Neural crest cell (in vitro differentiated cells): ENCODE measurements at regions not wholly inside any gene's neighbourhood (a gene's known extent, or its start where the extent isn't known, plus 50 kb on each side); places are given as distances from the start of the nearest gene placed in this dataset.

Experiments
- DNase-seq: peaks from one replicate; pipeline ENCODE4 v3.0.0; 2021; ENCODE audit warnings: low read depth, mixed read lengths, low spot score
- H3K27ac Mint-ChIP-seq: one replicate; pipeline ENCODE4 v1.8.0; 2021; ENCODE audit warnings: mild to moderate bottlenecking, mixed read lengths; ENCODE audit not compliant: unreplicated experiment
- H3K27me3 Mint-ChIP-seq: 2 replicates; pipeline ENCODE4 v1.8.0; 2021; ENCODE audit warnings: low read depth, mild to moderate bottlenecking, mixed read lengths
- H3K36me3 Mint-ChIP-seq: 2 replicates; pipeline ENCODE4 v1.8.0; 2021; ENCODE audit warnings: low read depth, mild to moderate bottlenecking, mixed read lengths
- H3K4me1 Mint-ChIP-seq: 2 replicates; pipeline ENCODE4 v1.8.0; 2021; ENCODE audit warnings: mixed read lengths
- H3K4me3 Mint-ChIP-seq: one replicate; pipeline ENCODE4 v1.8.0; 2021; ENCODE audit warnings: mild to moderate bottlenecking, mixed read lengths
- H3K9me3 Mint-ChIP-seq: 2 replicates; pipeline ENCODE4 v1.8.0; 2021; ENCODE audit warnings: mixed read lengths
- CTCF ChIP-seq: fragments of 200-600 bp; sonication (generic); conservative IDR thresholded peaks from 2 replicates; pipeline ENCODE4 v1.5.0; 2021; ENCODE audit warnings: antibody characterized with exemption, mild to moderate bottlenecking

GRCh38 chr12:19689801-19690472, 250.6 kb downstream of the AEBP2 start:
- TF ChIP-seq CTCF = no peak
- Mint-ChIP-seq H3K9me3 (peaks cover 6% of the 10 kb centered on the region), H3K27me3 (no peaks in the 10 kb centered on the region), H3K4me3 (no peak overlapping the region), H3K36me3 (peaks cover 2% of the 10 kb centered on the region), H3K27ac (no peak overlapping the region), H3K4me1 (no peaks in the 10 kb centered on the region)
- DNase-seq = no peak

- Mint-ChIP-seq H3K4me1 (no peaks in the 10 kb centered on the region), H3K36me3 (peaks cover 2% of the 10 kb centered on the region), H3K27me3 (no peaks in the 10 kb centered on the region), H3K9me3 (peaks cover 6% of the 10 kb centered on the region), H3K27ac (no peak overlapping the region), H3K4me3 (no peak overlapping the region)
- TF ChIP-seq CTCF = no peak
- no peak for DNase-seq
Measured at GRCh38 chr12:19692091-19692490, 252.8 kb downstream of the AEBP2 start.

GRCh38 chr12:19692566-19692965, 253.3 kb downstream of the AEBP2 start:
- H3K27ac Mint-ChIP-seq = no peak overlapping the region
- H3K4me3 Mint-ChIP-seq = no peak overlapping the region
- no peaks in the 10 kb centered on the region for H3K27me3 Mint-ChIP-seq
- H3K9me3 Mint-ChIP-seq = peaks cover 6% of the 10 kb centered on the region
- DNase-seq = no peak
- H3K36me3 Mint-ChIP-seq = peaks cover 2% of the 10 kb centered on the region
- H3K4me1 Mint-ChIP-seq = no peaks in the 10 kb centered on the region
- no peak for TF ChIP-seq CTCF

GRCh38 chr12:19694627-19695026, 255.3 kb downstream of the AEBP2 start:
- DNase-seq = no peak
- Mint-ChIP-seq H3K27me3 (no peaks in the 10 kb centered on the region), H3K4me1 (no peaks in the 10 kb centered on the region), H3K9me3 (peaks cover 6% of the 10 kb centered on the region), H3K4me3 (no peak overlapping the region), H3K27ac (no peak overlapping the region), H3K36me3 (peaks cover 2% of the 10 kb centered on the region)
- no peak for TF ChIP-seq CTCF

GRCh38 chr12:19695244-19696098, 256.2 kb downstream of the AEBP2 start:
- Mint-ChIP-seq H3K27me3 (no peaks in the 10 kb centered on the region), H3K36me3 (peaks cover 2% of the 10 kb centered on the region), H3K27ac (no peak overlapping the region), H3K4me3 (no peak overlapping the region), H3K4me1 (no peaks in the 10 kb centered on the region), H3K9me3 (peaks cover 6% of the 10 kb centered on the region)
- TF ChIP-seq CTCF = no peak
- DNase-seq = no peak
